GM21515 (cell line): ENCODE measurements at regions not wholly inside any gene's neighbourhood (a gene's known extent, or its start where the extent isn't known, plus 50 kb on each side); places are given as distances from the start of the nearest gene placed in this dataset.
"Not testable (repeated sequence)": the region's sequence is repeated elsewhere in the genome, so short reads cannot be mapped to it uniquely, and the experiment has no call there.

Experiments
- ATAC-seq: cut with Tn5 transposase; IDR thresholded peaks from one replicate; pipeline ENCODE4 v1.9.1; 2021; ENCODE audit not compliant: unreplicated experiment

DNA sequence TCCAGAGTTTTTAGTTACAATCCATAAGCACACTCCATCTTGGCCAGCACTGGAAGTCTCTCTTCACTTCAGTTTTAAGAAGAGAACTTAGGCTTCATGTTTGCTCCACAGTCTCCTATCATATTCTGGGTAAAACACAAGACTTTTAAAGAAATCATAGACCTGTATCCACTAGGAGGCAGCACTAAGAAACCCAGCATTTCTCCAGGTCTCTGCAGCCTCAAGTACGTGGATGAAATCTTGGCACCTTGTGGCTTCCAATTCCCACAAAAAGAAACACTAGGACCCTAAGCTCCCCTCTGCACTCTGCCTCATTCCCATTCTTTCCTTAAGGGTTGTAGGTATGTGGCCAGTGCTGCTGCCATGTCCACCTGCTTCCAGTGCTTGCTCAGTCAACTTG lies 367.3 kb upstream of the CASK start:
- ATAC-seq = no peak

DNA sequence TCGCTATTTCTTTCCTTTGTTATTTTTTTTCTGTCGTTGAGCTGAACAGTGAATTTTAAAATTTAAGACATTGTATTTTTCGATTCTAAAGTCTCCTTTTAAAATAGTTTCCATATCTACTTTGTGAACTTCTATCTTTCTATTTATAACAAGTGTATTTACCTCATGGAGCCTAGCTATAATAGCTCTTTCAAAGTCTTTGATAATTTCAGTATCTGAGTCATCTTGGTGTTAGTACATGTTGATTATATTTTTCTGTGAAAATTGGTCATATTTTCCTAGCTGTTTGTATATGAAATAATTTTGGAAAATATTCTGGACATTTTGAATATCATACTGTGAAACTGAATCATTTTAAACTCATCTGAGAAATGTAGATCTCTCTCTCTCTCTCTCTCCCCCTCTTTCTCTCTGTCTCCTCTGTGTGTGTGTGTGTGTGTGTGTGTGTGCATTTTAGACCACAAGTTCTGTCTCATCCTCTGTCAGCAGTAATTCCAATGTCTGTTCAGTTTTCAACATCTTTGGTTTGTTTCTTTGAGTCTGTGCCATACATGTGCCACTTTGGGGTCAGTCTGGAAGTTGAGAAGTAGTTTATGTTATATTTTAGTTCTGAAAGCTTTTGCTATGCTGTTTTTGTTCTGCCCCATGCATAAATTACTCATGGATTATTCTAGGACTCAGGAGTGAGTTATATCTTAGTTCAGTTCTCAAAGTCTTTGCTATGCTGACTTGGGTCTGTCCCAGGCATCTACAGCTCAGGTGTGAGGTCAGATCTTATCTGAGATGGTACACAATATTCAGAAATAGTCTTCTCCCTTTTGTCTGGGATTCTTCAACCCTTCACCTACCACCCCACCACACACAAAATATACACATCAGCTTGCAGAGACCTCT lies 366.4 kb upstream of the CASK start:
- no peak for ATAC-seq

DNA sequence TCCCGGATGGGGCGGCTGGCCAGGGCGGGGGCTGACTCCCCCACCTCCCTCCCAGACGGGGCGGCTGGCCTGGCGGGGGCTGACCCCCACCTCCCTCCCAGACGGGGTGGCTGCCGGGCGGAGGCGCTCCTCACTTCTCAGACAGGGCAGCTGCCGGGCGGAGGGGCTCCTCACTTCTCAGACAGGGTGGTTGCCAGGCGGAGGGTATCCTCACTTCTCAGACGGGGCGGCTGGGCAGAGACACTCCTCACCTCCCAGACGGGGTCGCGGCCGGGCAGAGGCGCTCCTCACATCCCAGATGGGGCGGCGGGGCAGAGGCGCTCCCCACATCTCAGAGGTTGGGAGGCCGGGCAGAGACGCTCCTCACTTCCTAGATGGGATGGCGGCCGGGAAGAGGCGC lies 362.3 kb upstream of the CASK start:
- not testable (repeated sequence) for ATAC-seq

DNA sequence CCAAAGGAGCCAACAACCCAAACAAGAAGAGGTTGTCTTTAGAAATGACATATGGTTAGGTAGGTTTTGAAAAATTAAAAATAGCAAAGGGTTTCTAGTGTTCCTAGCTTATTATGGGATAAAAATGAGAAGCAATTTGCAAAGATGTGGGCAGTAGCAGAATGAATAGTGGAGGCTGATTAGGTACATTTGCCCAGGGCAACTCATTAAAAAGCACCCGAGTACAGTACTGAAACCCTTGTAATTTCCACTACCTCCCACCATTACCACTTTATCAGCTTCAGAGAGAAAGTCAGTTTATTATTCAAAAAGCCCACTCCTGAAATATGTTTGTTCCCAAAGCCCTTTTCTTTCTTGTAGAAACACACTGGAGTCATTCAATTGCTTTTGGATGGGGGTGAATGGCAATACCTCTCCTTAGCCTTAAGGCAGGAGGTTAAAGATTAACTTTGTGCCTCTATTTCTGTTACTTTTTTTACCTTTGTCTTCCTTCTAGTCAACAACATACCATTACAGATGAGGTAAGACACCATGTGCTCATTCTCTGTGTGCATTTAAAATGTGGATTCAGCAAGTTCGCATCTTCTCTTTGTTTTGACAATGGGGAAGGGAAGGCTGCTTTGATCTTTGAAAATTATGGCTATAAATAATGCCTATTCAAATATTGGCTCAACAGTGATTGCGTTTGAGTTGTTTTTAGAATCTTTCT lies 353.8 kb upstream of the CASK start:
- ATAC-seq = no peak

DNA sequence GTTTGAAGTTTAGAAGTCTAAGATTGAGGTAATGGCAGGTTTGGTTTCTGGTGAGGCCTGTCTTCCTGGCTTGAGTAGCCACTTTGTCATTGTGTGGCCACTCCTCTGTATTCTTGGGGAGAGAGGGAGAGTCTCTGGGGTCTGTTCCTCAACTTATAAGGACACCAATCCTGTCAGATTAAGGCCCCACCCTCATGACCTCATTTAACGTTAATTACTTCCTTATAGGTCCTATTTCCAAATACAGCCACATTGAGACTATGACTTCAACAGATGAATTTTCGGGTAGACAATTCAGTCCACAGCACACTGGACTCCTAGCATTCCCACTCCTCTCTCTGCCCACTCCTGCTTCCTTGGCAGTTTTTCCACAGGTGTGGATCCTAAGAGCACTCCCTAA lies 350.8 kb upstream of the CASK start:
- no peak for ATAC-seq

DNA sequence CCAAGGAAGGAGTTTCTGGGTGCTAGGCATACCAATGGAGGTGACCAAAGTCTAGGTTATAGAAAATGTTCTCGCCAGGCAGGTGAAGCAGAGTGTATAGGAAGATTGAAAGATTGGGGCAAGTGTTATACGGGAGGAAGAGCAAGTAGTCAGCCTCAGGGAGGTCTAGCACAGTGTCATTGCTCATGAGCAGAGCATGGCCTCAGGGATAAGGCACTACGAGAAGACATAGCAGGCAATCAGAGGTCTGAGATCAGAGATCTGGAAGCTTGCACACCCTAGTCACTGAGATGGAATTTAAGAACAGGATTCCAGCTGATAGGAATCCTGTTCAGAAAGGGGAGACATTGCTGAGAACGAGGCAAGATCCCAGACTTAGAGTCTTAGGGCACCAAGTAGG lies 350.0 kb upstream of the CASK start:
- ATAC-seq = no peak

DNA sequence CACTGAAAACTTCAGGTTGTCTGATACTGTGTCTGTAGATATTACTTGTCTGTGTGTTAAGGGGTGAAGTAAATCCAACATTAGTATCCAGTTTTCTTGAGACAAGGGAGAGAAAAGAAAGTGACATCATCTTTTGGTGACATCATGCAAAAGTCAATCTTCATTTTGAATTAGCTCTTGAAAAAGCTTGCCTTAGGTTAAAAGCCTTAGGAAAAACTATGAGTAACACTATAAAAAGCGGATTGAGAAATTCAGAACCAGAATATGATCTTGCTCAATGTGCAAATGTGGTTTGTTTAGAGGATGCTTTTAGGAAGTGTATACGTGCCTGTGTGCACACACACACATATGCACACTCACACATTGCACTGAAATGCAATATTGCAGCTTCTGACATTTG lies 345.8 kb upstream of the CASK start:
- no peak for ATAC-seq

DNA sequence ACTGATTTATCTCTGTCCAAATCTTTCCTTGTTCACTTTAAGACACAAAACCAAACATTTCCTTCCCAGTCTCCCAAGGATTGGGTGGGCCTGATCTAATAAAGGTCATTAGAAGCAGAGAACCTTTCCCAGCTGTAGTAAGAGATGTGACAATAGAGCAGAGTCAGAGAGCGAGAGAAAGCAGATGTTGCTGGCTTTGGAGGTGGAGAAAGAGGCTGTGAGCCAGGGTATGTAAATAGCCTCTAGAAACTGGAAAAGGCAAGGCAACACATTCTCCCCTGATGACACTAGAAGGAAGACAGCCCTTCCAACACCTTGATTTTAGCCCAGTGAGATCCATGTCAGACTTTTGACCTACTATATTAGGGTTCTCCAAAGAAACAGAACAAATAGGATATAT lies 337.5 kb upstream of the CASK start:
- ATAC-seq = no peak

DNA sequence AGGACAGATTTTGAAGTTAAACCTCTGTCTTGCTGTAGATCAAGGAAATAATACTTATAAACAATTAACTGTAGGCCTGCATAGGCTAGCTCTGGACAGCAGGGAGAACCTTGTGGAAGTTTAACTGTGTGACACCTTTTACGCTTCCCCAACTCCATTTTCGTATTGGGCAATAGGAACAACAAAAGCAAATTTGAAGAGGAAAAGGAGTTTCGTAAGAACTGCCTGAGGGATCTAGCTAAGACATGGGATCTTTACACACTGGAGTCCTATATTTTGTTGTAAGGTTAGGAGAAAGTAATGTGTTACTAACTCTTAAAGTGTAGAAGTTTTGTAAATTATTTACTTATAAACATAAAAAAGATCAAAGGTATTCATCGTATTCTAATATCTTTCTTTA lies 324.9 kb upstream of the CASK start:
- ATAC-seq = no peak

DNA sequence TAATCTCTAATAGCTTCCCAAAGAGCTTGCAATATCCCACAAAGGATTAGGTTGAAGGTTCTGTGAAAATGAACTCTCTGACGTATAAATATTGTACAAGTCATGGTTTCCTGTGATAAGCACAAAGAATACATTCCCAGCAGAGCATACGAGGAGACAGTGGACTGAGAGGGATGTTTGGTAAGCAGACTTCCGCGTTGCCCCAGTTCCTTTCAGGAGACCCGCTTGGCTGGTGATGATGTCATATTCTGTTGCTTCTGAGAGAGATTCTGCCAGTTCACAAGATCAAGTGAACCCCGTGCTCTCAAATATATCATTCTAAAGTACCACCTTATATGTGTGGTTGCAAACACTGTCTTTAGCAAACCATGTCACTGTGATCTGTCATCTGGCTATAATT lies 323.9 kb upstream of the CASK start:
- ATAC-seq = no peak

DNA sequence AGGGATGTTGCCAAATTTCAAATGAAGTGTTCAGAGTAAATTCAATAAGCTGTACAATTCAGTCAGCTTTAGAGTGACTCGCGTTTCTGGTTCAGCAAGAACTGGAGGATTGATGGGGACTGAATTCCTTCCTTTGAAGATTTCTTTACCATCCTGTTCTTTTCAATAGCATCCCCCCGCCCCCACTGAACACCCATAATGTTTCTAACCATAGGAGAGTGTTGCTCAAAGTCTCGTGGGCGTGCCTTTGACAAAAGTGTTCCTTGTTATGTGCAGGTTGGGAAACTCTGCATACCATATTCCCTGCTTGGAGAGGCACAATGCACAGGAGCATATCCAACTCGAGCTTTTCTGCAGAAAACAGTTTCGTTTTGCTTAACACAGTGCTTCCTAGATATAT lies 323.5 kb upstream of the CASK start:
- ATAC-seq = no peak

DNA sequence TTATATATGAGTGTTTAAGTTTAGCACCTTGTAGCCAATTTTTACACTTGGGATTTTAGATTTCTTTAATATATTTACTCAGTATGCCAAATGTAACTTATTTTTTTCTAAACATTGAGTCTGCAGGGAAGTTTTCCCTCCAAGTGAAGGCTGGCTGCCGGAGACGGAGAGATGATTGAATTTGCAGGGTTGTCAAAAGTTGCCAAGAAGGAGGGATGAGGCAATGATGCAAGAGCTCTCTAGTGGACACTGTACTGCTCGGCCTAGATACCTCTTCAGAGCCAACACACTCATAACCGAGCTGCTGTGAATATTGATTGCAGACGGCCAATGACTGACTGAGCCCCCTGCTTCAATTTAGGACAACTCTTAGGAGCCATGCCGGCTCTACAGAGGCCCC lies 318.6 kb upstream of the CASK start:
- ATAC-seq = no peak

DNA sequence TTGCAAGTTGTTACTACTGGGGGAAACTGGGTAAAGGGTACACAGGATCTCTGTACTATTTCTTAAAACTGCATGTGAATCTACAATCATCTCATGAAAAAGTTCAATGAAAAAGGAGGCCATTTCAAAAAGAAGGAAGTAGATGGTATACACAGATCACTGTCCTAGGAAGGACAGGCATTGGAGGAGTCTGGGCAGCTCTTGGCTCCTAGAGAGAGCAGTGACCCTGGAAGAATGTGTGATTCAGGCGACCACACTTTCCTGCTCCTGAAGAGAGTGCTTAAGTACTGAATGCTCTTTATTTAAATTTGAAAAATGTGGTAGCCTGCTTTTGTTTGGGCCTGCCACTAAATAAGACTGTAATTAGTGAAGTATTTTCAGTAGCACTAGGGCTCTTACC lies 318.1 kb upstream of the CASK start:
- no peak for ATAC-seq

DNA sequence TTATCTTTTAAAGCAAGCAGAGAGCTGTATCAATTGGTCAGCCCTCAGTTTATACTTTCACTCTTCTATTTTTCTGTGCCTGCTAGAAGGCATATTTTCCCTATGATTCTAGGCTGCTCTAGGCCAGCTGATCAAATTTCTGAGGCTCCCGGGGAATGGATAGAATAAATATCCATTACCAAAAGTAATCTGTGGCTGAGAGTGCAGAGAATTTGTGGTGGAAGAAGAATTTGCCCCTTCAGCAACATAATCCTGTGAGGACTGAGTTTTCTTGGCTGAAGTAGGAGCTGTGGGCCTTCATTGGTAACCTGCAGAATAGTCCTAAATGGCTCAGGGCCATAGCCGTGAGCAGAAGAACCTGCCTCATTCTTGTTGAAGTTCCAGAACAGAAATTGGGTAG lies 314.6 kb upstream of the CASK start:
- no peak for ATAC-seq

DNA sequence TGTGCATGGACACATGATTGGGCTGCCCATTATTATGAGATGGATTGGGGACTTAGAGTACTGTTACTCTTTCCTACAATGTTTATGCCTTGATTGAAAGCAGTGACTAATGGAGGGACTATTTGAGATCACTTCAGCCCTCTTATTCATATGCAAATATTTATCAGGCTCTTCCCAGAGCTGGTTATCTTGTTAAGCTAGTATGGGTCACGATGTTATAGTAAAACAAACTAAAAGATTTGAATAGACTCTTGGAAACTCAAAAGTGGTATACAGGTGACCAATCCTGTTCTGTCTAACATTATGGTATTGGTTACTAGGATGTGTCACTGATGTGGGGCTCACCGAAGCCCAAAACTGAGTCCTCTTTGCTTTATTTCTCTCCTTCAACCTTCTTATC lies 306.2 kb upstream of the CASK start:
- no peak for ATAC-seq

DNA sequence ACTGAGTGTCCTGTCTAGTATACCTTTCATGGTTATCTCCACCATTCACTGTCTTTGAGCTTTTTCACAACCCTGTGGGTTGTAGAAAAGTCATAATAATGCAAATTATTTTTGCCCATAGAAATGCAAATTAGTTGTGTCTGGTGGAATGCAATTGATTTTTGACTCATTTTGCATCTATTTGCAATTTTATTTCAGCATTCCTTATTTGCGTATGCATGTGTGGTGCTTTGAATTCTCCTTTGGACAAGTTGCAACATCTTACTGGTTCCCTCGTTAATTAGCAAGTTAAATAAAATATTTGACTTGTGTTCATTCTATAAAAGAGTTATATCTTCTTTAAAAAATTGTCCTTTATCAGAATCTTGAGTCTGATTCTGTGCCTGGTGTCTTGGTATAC lies 297.3 kb upstream of the CASK start:
- ATAC-seq = no peak

DNA sequence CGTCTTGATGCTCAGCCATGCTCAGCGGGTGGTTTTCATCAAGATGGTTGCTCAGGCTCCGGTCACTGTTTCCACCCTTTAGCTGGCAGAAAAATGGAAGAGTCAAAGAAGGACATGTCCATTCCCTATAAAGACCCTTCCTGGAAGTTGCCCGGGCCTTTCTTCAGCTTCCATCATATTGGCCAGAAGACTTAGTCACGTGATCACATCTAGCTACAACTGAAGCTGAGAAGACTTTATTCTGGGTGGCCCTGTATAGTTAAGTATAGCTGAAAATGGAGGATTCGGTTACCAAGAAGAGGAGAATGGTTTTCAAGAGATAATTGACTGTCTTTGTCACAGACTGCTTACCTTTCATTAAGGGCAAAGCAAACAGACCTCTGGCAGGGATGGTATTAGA lies 296.7 kb upstream of the CASK start:
- ATAC-seq = no peak

DNA sequence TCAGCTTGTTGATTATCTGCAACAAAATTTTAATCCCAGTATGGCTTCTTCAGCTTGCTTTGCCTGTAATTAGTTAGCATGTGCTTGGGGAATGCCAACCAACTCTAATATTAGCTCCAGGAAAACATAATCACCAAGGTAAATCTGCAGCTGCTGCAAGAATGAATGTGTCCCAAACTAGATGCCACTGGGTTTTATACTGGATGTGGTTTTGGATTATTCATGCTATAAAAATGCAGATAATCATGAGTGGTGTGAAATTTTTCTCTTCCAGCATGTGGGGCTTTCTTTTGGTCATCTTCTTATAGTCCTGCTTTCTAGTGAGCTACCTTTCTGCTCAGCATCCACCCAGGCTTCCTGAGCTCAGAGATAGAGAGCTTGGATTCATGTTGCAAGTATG lies 295.9 kb upstream of the CASK start:
- ATAC-seq = no peak

DNA sequence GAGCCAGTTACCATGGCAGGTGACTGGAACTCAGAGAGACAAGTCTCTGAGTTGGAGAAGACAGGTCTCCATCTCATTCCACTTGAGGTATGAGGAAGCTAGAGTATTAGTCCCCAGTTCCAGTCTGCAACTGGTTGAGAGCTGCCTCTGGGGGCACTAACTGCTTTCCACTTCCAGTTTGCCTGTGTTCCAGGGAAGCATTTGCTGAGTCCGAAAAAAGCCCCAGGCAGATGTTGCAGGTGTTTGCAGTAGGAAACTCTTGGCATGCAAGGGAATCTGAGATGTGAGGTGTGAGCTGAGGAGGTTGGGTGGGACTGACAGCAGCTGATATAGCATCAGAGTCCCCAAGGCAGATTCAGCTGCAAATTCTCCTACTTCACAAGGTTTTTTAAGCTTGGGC lies 272.2 kb upstream of the CASK start:
- no peak for ATAC-seq

DNA sequence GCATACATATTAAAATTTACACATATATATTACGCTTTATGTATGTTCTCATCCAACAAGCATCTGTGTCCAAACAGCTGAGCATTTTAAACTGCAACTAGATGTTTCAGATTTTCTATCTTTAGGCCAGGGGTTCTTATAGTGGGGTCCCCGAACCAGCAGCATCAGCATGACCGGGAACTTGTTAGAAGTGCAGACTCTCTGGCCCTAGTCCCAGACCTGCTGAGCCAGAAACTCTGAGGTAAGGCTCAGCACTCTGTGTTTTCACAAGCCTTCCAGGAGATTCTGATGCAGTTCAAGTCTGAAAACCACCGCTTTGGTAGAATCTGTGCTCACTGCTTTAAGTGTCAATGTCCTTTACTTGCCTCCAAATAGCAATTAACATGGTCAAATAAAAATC lies 266.2 kb upstream of the CASK start:
- ATAC-seq = no peak

DNA sequence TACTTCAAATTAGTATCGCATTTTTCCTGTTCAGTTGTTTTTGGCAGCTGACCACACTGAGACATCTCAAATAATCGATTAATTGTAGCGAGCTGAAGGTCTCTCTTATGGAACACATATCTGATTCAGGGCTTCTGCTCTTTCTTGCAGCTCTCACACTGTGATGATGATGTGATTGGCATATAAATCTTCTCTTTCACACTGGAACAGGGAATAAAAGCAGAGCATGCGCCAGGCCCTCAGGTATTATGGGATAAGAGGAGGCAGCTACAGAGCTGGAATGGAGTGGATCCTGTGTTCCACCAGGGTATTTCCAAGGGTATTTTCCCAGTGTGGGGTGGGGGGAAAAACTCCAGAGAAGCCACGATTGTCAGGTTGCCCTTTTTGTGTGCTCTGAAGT lies 265.4 kb upstream of the CASK start:
- no peak for ATAC-seq

DNA sequence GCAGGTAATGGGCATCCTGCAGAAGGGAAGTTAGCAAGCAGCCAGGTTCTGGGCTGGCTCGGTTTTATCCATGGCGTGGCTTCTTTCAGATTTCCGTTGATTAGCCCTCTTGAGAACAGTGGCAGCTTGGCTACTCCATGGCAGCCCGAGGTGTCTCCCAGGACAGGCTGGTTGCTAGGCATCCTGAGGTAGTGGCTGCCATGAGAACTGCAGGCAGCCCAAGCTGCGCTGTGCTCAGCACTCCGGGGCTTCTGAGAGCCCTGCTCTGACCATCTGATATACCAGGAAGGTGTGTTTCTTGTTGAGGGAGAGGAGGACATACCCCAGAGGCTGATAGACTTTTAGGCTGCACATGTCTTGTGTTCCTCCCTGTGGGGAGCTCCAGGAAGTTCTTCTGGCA lies 253.4 kb upstream of the CASK start:
- ATAC-seq = no peak

DNA sequence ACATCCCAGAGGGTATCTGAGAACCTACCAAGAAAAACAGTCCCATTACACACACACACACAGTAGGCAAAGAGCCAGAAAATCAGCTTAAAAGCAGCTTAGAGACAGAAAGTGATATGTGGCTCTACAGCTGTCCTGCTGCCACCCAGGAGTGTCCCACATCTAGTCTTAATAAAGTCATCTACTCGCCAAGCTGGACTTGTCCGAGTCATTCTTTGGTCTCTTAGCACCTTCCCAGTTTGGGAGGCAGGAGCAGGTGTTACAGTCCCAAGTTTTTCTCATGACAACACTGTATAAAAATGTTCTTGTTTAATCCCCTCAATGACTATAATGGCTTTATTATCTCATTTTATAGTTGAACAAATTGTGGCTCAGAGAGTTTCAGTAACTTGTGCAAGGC lies 252.5 kb upstream of the CASK start:
- no peak for ATAC-seq
